ENCODE measurements at regions not wholly inside any gene's neighbourhood (a gene's known extent, or its start where the extent isn't known, plus 50 kb on each side); places are given as distances from the start of the nearest gene placed in this dataset.

- DNase-seq (ENCODE audit: low spot score) = no peak
Observed at GRCh38 chr15:93719921-93720351, 511.4 kb upstream of the MCTP2 start.

DNA sequence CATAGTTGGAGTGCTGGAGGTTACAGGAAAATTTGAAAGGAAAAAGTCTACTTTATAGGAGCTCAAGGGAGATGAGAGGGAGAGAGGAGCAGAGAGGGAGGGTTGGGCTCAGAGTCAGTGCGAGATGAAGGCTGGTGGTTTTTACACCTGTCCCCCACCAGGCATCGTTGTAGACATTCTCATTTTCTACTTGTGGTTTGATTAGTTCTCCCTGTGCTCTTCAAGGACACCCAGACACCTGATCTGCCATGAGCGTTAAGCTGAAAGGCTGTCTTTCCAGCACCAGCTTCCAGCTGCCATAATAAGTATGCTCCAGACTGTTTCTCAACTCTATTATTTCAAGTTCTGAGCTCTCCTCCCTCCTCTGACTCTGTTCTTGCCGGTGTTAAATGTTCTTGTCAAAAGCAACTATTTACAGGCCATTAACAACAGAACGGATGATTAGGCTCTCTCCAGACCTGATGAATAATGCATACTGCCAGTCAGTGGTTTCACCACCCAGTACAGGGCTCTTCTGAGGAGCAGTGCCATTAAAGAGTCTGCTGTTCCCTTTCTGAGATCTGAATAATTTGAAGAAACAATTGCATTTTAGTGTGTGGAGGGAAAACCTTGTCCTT lies 514.6 kb upstream of the MCTP2 start:
- DNase-seq (ENCODE audit: low spot score) = no peak

- no peak for DNase-seq (ENCODE audit: low spot score)
Observed at GRCh38 chr15:93709708-93710107, 521.7 kb upstream of the MCTP2 start.

GRCh38 chr15:93708724-93709445 lies 522.5 kb upstream of the MCTP2 start:
- DNase-seq (ENCODE audit: low spot score) = no peak

GRCh38 chr15:93707751-93708150 lies 523.6 kb upstream of the MCTP2 start:
- DNase-seq (ENCODE audit: low spot score) = no peak

DNA sequence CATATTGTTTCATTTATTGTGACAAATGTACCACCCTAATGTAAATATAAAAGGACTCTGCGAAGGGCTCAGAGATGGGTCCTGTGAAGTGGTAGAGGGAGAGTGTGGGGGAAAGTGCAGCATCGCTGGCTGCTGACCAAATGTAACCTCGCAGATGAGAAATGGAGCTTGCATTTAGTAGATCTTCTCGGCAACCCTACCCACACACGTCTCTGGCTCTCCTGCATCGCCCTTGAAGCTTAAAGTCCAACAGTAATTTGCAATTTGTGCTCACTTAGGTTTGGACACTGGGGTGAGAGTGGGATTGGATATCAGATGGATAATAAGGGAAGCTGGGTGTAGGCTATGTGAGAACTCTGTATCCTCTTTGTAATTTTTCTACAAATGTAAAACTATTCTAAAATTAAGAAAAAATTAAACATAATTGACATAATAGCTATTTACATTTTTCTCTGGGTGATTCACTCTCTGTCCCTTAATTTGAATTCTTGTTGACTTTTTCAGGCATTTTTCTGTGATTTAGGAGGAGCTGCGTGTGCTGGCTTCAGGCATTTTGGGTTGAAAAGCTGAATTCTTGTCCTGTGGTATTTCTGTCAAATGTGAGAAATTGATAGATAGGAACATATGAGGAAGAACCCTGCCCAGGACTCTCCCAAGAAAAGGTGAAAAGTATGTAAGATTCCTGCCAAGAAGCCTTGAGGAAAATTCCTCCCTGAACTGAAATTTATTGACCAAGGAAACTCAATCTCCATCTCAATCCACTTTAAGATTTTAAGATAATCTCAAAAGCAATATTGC lies 524.7 kb upstream of the MCTP2 start:
- no peak for DNase-seq (ENCODE audit: low spot score)

DNA sequence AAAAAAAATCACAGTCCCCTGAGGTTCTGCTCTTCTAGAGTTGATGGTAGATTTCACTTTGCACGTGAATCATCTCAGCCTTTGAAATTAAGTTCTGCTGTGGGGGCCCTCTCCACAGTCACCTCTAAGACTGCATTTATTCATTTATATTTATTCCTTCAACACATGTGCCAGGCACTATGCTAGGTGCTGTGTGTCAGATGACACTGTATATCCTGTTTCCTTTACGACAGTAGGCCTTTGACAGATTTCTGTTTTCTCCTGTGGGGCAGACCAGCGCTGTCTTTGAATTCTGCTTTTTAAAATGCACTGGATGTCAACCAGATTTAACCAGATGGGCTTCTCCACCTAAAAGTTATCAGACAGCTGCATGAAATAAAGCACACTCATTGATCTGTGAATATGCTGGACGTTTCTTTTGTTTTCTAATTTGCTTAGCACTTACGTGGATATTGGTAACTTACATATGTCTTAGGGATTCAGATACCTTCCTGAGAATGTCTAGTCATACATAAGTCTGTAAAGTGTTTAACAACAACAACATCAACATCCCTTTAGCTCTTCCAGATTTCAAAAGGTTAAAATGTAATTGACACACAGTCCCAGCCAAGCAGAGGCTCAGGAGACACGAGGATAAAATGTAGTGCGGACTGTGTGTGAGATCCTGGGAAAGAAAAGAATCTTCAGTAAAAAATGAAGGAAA lies 525.5 kb upstream of the MCTP2 start:
- DNase-seq (ENCODE audit: low spot score) = no peak

GRCh38 chr15:93703092-93703739 lies 528.1 kb upstream of the MCTP2 start:
- no peak for DNase-seq (ENCODE audit: low spot score)

DNA sequence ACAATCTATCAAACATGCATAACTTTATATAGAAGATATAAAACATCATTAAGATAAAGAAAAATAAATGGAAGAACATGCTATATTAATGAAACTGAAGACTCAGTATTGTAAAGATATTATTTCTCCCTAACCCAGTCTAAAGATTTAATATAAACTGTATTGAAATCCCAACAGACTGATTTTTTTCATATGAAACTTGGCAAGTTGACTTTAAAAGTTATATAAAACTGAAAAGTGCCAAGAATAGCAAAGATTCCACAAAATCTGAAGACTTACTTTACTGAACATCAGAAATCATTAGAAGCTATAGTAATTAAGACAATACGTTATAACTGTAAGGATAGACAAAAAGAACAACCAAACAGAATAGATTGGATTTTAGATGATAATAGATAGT lies 531.3 kb upstream of the MCTP2 start:
- no peak for DNase-seq (ENCODE audit: low spot score)

DNA sequence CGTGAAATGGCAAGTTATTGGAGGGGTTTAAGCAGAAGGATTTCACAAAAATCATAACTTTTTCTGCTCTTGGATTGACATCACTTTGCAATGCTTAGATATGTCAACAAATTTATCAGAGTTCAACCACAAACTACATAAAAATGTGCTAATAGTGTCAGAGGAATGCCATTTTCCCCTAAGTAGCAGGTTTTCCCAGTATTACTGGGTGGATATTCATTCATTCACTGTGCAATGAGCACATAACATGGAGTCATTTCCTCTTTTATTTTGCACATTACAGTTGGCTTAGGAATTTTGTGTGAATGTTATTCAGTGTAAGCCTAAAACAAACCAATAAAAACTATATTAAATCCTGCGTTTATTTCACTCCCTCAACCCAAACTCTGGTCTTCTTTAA lies 537.3 kb upstream of the MCTP2 start:
- no peak for DNase-seq (ENCODE audit: low spot score)

- DNase-seq (ENCODE audit: low spot score) = no peak
Observed at GRCh38 chr15:93683651-93684050, 547.7 kb upstream of the MCTP2 start.

GRCh38 chr15:93671387-93671943 lies 559.9 kb upstream of the MCTP2 start:
- DNase-seq (ENCODE audit: low spot score) = no peak

DNA sequence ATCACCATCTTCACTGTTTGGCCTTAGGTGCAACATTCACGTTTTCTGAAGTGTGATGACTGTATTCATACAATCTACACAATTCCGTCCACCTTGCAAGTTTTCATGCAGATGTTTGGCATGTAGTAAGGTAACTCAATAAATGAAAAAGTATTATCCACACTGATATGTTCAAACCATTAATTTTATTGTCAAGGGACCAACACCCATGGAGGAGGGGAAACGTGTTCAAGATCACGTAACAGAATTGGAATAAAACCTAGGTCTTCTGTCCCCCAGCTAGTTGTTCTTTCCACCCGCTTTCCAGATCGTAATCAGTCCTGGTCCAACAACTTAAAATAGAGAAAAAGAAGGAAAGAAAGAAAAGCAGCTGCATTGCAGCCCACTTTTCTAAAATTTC lies 560.4 kb upstream of the MCTP2 start:
- no peak for DNase-seq (ENCODE audit: low spot score)

- DNase-seq (ENCODE audit: low spot score) = no peak
Observed at GRCh38 chr15:93664213-93664956, 567.0 kb upstream of the MCTP2 start.

GRCh38 chr15:93662162-93662885 lies 569.0 kb upstream of the MCTP2 start:
- no peak for DNase-seq (ENCODE audit: low spot score)

DNA sequence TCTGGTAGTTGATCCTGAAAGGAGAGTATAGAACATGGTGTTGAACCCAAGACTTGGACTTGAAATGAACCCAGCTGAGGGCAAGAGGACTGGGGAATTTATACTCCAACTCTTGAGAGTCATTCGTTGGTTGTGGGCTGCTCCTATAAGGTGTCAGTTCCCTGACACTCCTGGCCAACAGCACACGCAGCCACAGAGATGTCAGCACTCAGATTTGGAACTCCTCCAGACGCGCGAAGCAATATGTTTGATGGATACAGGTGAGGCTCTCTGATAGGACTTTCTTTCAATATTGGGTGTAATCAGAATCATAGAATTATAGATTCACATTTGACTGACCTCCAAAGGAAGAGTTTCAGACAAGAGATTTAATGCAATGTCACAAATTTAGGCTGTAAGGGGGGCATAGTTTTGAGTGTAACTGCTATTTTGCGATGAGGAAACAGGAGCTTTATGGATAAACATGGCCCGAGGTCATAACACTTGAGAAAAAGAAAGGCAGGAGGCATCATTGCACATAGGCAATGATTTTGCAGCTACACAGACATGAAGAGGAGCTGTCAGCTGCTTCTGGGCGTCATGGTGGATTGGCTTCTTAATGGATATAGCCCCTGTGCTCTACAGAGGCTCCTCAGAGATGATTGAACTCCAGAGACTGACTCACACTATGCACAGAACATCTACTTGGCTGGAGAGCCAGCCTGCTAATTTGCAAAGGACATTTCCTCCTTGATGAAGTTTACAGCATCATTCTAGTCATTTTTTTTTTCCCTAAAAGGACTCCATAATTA lies 569.2 kb upstream of the RGMA start:
- no peak for DNase-seq (ENCODE audit: low spot score)

DNA sequence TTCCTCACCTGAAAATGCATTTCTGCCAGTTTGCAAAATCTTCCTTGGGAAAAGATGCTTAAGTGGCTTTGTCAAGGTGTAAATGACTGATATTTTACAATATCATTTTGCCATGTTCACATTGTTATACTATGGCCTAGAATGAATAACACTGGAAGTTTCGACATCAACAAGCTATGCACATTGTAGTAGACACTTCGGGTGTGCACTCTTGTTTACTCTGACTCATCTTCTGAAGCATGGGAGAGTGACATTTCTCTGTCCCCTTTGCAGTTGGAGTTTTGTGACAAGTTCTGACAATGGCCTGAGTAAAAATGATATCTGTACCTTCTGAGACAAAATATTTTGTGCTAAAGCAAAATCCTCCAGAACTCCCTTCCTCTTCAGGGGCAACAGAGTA lies 567.0 kb upstream of the RGMA start:
- no peak for DNase-seq (ENCODE audit: low spot score)

- DNase-seq (ENCODE audit: low spot score) = no peak
Observed at GRCh38 chr15:93649691-93650235, 560.8 kb upstream of the RGMA start.

GRCh38 chr15:93646193-93646592 lies 557.2 kb upstream of the RGMA start:
- no peak for DNase-seq (ENCODE audit: low spot score)
